Caco-2 (cell line): ENCODE measurements at regions not wholly inside any gene's neighbourhood (a gene's known extent, or its start where the extent isn't known, plus 50 kb on each side); places are given as distances from the start of the nearest gene placed in this dataset.
"Not testable (repeated sequence)": the region's sequence is repeated elsewhere in the genome, so short reads cannot be mapped to it uniquely, and the experiment has no call there.

Source experiments
- BruUV-seq: library from RNA; stranded (reverse); fragments of 400-500 nt; replicated peaks from 2 replicates; lab custom pipeline; 2021; lab: Mats Ljungman, UMichigan
- CTCF ChIA-PET: fragments of 300-600 bp; sonication (Branson Sonifier 250); formaldehyde crosslinking; loops from one replicate; lab custom pipeline; 2022; ENCODE audit warnings: antibody characterized with exemption; lab: Charles Lee
- POLR2A ChIA-PET: fragments of 300-600 bp; sonication (Branson Sonifier 250); formaldehyde crosslinking; loops from one replicate; lab custom pipeline; 2022; ENCODE audit warnings: antibody characterized with exemption; lab: Charles Lee
- DNase-seq, 2 experiments: peaks; one replicate each; pipeline versions ENCODE4 v3.0.0 to v3.0.0-alpha.2; 2020 to 2022
- H3K27me3 ChIP-seq: replicated peaks from 2 replicates; pipeline ENCODE4 v1.6.0; 2011; ENCODE audit warnings: low read length; ENCODE audit not compliant: control insufficient read depth, insufficient read depth
- H3K36me3 ChIP-seq: 2 replicates; pipeline ENCODE4 v1.5.1; 2011; ENCODE audit warnings: low read length; ENCODE audit not compliant: control insufficient read depth, insufficient read depth
- H3K4me1 ChIP-seq: fragments of 250-450 bp; sonication (Bioruptor Pico); 2 replicates; pipeline ENCODE4 v1.5.1; 2020; ENCODE audit warnings: mild to moderate bottlenecking
- H3K4me3 ChIP-seq: 2 replicates; pipeline ENCODE4 v1.5.1; 2011; ENCODE audit warnings: low read depth, mild to moderate bottlenecking, control low read depth, low read length
- H3K9me3 ChIP-seq: fragments of 250-450 bp; sonication (Bioruptor Pico); 2 replicates; pipeline ENCODE4 v1.5.1; 2020; ENCODE audit warnings: mild to moderate bottlenecking, moderate library complexity
- H3K27ac Mint-ChIP-seq: one replicate; pipeline ENCODE4 v1.8.0; 2022; ENCODE audit warnings: mixed read lengths; ENCODE audit not compliant: unreplicated experiment
- H3K27me3 Mint-ChIP-seq: one replicate; pipeline ENCODE4 v1.8.0; 2022; ENCODE audit warnings: mixed read lengths; ENCODE audit not compliant: insufficient read depth, unreplicated experiment
- H3K36me3 Mint-ChIP-seq: one replicate; pipeline ENCODE4 v1.8.0; 2022; ENCODE audit warnings: mild to moderate bottlenecking, mixed read lengths; ENCODE audit not compliant: insufficient read depth, unreplicated experiment
- H3K4me1 Mint-ChIP-seq: one replicate; pipeline ENCODE4 v1.8.0; 2022; ENCODE audit warnings: low read depth, mixed read lengths; ENCODE audit not compliant: unreplicated experiment
- H3K4me3 Mint-ChIP-seq: one replicate; pipeline ENCODE4 v1.8.0; 2022; ENCODE audit warnings: mild to moderate bottlenecking, moderate library complexity, mixed read lengths; ENCODE audit not compliant: unreplicated experiment
- H3K9me3 Mint-ChIP-seq: one replicate; pipeline ENCODE4 v1.8.0; 2022; ENCODE audit warnings: mixed read lengths; ENCODE audit not compliant: unreplicated experiment
- intact Hi-C: fragments of 100-400 bp; cut with micrococcal nuclease; formaldehyde crosslinking; loops from one replicate; pipeline ENCODE4 v1.10.0; 2022; ENCODE audit not compliant: unreplicated experiment
- TF ChIP-seq, protein P1 (sequence below), 2 experiments: fragments of 200-600 bp in 1 of 2; IDR thresholded peaks; 1 replicate in 1 of 2; 2 replicates in 1 of 2; pipeline versions ENCODE4 v1.5.1 to v1.8.0; 2011 to 2022; ENCODE audit warnings: antibody characterized with exemption in 1 of 2, control low read depth in 1 of 2, inconsistent platforms in 1 of 2, low read depth in 1 of 2, low read length in 1 of 2, mild to moderate bottlenecking in 1 of 2, moderate library complexity in 1 of 2; ENCODE audit not compliant: insufficient read depth in 1 of 2, severe bottlenecking in 1 of 2, unreplicated experiment in 1 of 2

DNA sequence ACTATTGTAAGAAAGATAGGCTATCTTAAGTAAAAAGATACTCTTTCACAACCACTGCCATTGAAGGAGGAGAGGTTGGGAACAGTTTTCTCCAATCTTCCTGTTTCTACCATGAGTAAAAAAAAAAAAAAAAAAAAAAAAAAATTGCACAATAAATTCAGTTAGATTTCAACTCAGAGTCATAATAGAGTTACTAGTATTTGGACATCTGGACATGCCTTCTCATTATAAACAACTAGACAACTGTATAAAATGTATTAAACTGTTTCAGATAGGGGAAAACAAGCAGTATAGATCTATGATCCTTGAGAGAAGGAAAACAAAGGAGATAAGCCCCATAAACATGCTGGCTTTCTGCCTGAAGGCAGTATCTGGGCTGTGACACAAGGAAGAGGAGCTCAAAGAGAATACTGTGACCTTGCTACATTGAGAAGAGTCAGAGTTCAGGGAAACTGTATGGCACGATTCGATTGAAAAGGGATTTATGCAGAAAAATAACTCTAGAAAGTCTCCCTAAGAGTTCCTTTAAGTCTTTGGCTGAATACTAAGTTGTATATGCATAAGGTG, 249.2 kb upstream of the POU5F2 start:
- peaks cover 15% of the 10 kb centered on the region for H3K9me3 Mint-ChIP-seq
- ChIA-PET POLR2A (no interaction called here), CTCF (no interaction called here)
- no peaks in the 10 kb centered on the region for H3K27me3 Mint-ChIP-seq
- intact Hi-C loops = no loop called here
- H3K27ac Mint-ChIP-seq = no peak overlapping the region
- no peak for DNase-seq
- no peaks in the 10 kb centered on the region for H3K36me3 ChIP-seq
- no peak overlapping the region for H3K4me3 ChIP-seq
- TF ChIP-seq, protein P1, sequence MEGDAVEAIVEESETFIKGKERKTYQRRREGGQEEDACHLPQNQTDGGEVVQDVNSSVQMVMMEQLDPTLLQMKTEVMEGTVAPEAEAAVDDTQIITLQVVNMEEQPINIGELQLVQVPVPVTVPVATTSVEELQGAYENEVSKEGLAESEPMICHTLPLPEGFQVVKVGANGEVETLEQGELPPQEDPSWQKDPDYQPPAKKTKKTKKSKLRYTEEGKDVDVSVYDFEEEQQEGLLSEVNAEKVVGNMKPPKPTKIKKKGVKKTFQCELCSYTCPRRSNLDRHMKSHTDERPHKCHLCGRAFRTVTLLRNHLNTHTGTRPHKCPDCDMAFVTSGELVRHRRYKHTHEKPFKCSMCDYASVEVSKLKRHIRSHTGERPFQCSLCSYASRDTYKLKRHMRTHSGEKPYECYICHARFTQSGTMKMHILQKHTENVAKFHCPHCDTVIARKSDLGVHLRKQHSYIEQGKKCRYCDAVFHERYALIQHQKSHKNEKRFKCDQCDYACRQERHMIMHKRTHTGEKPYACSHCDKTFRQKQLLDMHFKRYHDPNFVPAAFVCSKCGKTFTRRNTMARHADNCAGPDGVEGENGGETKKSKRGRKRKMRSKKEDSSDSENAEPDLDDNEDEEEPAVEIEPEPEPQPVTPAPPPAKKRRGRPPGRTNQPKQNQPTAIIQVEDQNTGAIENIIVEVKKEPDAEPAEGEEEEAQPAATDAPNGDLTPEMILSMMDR (IDR thresholded peaks at IDR 0.05; ENCODE audit: insufficient read depth in 1 of 2, low read depth in 1 of 2, low read length in 1 of 2, severe bottlenecking in 1 of 2, unreplicated experiment in 1 of 2) = no peak
- H3K9me3 ChIP-seq = no peaks in the 10 kb centered on the region
- H3K27me3 ChIP-seq = no peaks in the 10 kb centered on the region
- no peaks in the 10 kb centered on the region for H3K4me1 Mint-ChIP-seq
- no peak overlapping the region for H3K4me3 Mint-ChIP-seq
- no TSS peak for BruUV-seq
- no peaks in the 10 kb centered on the region for H3K4me1 ChIP-seq
- H3K36me3 Mint-ChIP-seq = no peaks in the 10 kb centered on the region

DNA sequence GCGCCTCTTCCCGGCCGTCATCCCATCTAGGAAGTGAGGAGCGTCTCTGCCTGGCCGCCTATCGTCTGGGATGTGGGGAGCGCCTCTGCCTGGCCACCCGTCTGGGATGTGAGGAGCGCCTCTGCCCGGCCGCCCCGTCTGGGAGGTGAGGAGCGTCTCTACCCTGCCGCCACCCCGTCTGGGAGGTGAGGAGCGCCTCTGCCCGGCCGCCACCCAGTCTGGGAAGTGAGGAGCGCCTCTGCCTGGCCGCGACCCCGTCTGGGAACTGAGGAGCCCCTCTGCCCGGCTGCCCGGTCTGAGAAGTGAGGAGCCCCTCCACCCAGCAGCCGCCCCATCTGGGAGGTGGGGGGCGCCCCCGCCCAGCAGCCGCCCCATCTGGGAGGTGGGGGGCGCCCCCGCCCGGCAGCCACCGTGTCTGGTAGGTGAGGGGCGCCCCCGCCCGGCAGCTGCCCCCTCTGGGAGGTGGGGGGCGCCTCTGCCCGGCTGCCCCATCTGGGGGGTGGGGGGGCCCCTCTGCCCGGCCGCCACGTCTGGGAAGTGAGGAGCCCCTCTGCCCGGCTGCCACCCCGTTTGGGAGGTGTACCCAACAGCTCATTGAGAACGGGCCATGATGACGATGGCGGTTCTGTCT, 244.7 kb upstream of the POU5F2 start:
- POLR2A ChIA-PET, H3K27ac Mint-ChIP-seq, H3K27me3 ChIP-seq, H3K27me3 Mint-ChIP-seq, H3K36me3 Mint-ChIP-seq, H3K4me1 ChIP-seq, DNase-seq, H3K4me3 ChIP-seq, H3K4me3 Mint-ChIP-seq, H3K36me3 ChIP-seq, H3K4me1 Mint-ChIP-seq, BruUV-seq, CTCF ChIA-PET, H3K9me3 ChIP-seq, intact Hi-C loops: not testable (repeated sequence)
- H3K9me3 Mint-ChIP-seq = peaks cover 15% of the 10 kb centered on the region

GRCh38 chr5:93978222-93978621, 236.8 kb upstream of the POU5F2 start:
- CTCF ChIA-PET = no interaction called here
- intact Hi-C loops = no loop called here
- H3K36me3 ChIP-seq = no peaks in the 10 kb centered on the region
- Mint-ChIP-seq H3K36me3 (no peaks in the 10 kb centered on the region), H3K9me3 (peaks cover 37% of the 10 kb centered on the region), H3K4me1 (no peaks in the 10 kb centered on the region), H3K27ac (no peak overlapping the region), H3K4me3 (no peak overlapping the region), H3K27me3 (no peaks in the 10 kb centered on the region)
- no peak overlapping the region for H3K4me3 ChIP-seq
- POLR2A ChIA-PET = no interaction called here
- TF ChIP-seq, protein P1 (IDR thresholded peaks at IDR 0.05; ENCODE audit: insufficient read depth in 1 of 2, low read depth in 1 of 2, low read length in 1 of 2, severe bottlenecking in 1 of 2, unreplicated experiment in 1 of 2) = no peak
- no peaks in the 10 kb centered on the region for H3K27me3 ChIP-seq
- DNase-seq = no peak
- no TSS peak for BruUV-seq
- no peaks in the 10 kb centered on the region for H3K4me1 ChIP-seq
- peaks cover 25% of the 10 kb centered on the region for H3K9me3 ChIP-seq
